OCI-LY7 (cell line): ENCODE measurements at regions not wholly inside any gene's neighbourhood (a gene's known extent, or its start where the extent isn't known, plus 50 kb on each side); places are given as distances from the start of the nearest gene placed in this dataset.
"Not testable (repeated sequence)": the region's sequence is repeated elsewhere in the genome, so short reads cannot be mapped to it uniquely, and the experiment has no call there.

Experiments used
- BruUV-seq: library from RNA; stranded (reverse); fragments of 400-500 nt; replicated peaks from 2 replicates; lab custom pipeline; 2021; lab: Mats Ljungman, UMichigan
- CTCF ChIA-PET: fragments of 300-600 bp; sonication (Branson Sonifier 250); formaldehyde crosslinking; loops from one replicate; lab custom pipeline; 2022; ENCODE audit warnings: antibody characterized with exemption; ENCODE audit not compliant: unreplicated experiment; lab: Charles Lee
- POLR2A ChIA-PET: fragments of 300-600 bp; sonication (Branson Sonifier 250); formaldehyde crosslinking; loops from one replicate; lab custom pipeline; 2022; ENCODE audit warnings: antibody characterized with exemption; lab: Charles Lee
- DNase-seq: peaks from one replicate; pipeline ENCODE4 v3.0.0-alpha.2; 2015; ENCODE audit warnings: low spot score
- H2AFZ ChIP-seq: fragments of 200-600 bp; sonication (generic), shearing (Covaris generic); 2 replicates; pipeline ENCODE4 v1.6.1; 2014; ENCODE audit warnings: mild to moderate bottlenecking, antibody characterized with exemption, low read length, moderate library complexity
- H3K27ac ChIP-seq: fragments of 200-600 bp; sonication (generic); 2 replicates; pipeline ENCODE4 v1.5.1; 2014; ENCODE audit warnings: mixed run types, low read depth, mild to moderate bottlenecking, moderate library complexity, low read length, inconsistent platforms; ENCODE audit not compliant: poor library complexity, severe bottlenecking
- H3K36me3 ChIP-seq: fragments of 200-600 bp; sonication (generic); 2 replicates; pipeline ENCODE4 v1.6.1; 2014; ENCODE audit warnings: mild to moderate bottlenecking, antibody characterized with exemption, low read length, moderate library complexity, mixed read lengths; ENCODE audit not compliant: insufficient read depth
- H3K4me1 ChIP-seq: fragments of 200-600 bp; sonication (generic); 2 replicates; pipeline ENCODE4 v1.5.1; 2014; ENCODE audit warnings: mild to moderate bottlenecking, low read length; ENCODE audit not compliant: insufficient read depth, poor library complexity, severe bottlenecking
- H3K4me2 ChIP-seq: fragments of 200-600 bp; sonication (generic); 2 replicates; pipeline ENCODE4 v1.6.1; 2014; ENCODE audit warnings: mild to moderate bottlenecking, low read length
- H3K4me3 ChIP-seq: fragments of 200-600 bp; sonication (generic); 2 replicates; pipeline ENCODE4 v1.5.1; 2014; ENCODE audit warnings: mild to moderate bottlenecking, low read depth, low read length; ENCODE audit not compliant: poor library complexity, severe bottlenecking
- H3K79me2 ChIP-seq: fragments of 200-600 bp; sonication (generic); 2 replicates; pipeline ENCODE4 v1.6.1; 2016; ENCODE audit warnings: low read depth, mild to moderate bottlenecking, low read length, moderate library complexity, mixed read lengths; ENCODE audit not compliant: insufficient read depth
- H3K9me2 ChIP-seq: fragments of 200-600 bp; sonication (generic); 2 replicates; pipeline ENCODE4 v1.6.1; 2016; ENCODE audit warnings: mild to moderate bottlenecking, low read length, mixed read lengths; ENCODE audit not compliant: insufficient read depth
- H3K9me3 ChIP-seq: fragments of 200-600 bp; sonication (generic); 2 replicates; pipeline ENCODE4 v1.6.1; 2014; ENCODE audit warnings: mild to moderate bottlenecking, mixed run types, low read length, mixed read lengths
- H4K20me1 ChIP-seq: fragments of 200-600 bp; sonication (generic); 2 replicates; pipeline ENCODE4 v1.6.1; 2014; ENCODE audit warnings: mild to moderate bottlenecking, antibody characterized with exemption, low read length, moderate library complexity, mixed read lengths; ENCODE audit not compliant: insufficient read depth
- CTCF ChIP-seq: fragments of 200-600 bp; sonication (generic); conservative IDR thresholded peaks from 2 replicates; pipeline ENCODE4 v1.5.1; 2014; ENCODE audit warnings: mild to moderate bottlenecking, antibody characterized with exemption, low read length, moderate library complexity, mixed read lengths
- EZH2phosphoT487 ChIP-seq: fragments of 200-600 bp; sonication (generic); IDR thresholded peaks from 2 replicates; pipeline ENCODE4 v1.6.1; 2018; ENCODE audit warnings: low read depth, borderline replicate concordance, mild to moderate bottlenecking, mixed run types, antibody characterized with exemption, low read length, moderate library complexity, mixed read lengths
- intact Hi-C: fragments of 100-400 bp; cut with micrococcal nuclease; formaldehyde crosslinking; loops from one replicate; pipeline ENCODE4 v1.10.0; 2022; ENCODE audit not compliant: unreplicated experiment

GRCh38 chr4:17436047-17436749 is 75.7 kb downstream of the QDPR start:
- BruUV-seq, DNase-seq, CTCF ChIA-PET, H3K4me1 ChIP-seq, intact Hi-C loops, H3K36me3 ChIP-seq, H3K9me3 ChIP-seq, H3K27ac ChIP-seq, H3K4me3 ChIP-seq, H3K79me2 ChIP-seq, H3K9me2 ChIP-seq, H4K20me1 ChIP-seq, H2AFZ ChIP-seq, H3K4me2 ChIP-seq: not testable (repeated sequence)
- POLR2A ChIA-PET: interaction anchor here (1.0 kb wide), 1 partner anchor 202 kb away, joined by 3 read pairs; no protein-coding TSS in a partner anchor

GRCh38 chr4:17433827-17434226 is 78.1 kb downstream of the QDPR start:
- H3K4me1 ChIP-seq: no peaks in the 10 kb centered on the region
- no peak overlapping the region for H2AFZ ChIP-seq
- H3K4me2 ChIP-seq: no peak overlapping the region
- TF ChIP-seq CTCF (no peak), EZH2phosphoT487 (no peak)
- POLR2A ChIA-PET: no interaction called here
- no TSS peak for BruUV-seq
- no peak overlapping the region for H3K4me3 ChIP-seq
- no peaks in the 10 kb centered on the region for H3K9me3 ChIP-seq
- intact Hi-C loops: no loop called here
- H3K9me2 ChIP-seq: no peaks in the 10 kb centered on the region
- no peak overlapping the region for H3K27ac ChIP-seq
- no peak for DNase-seq
- CTCF ChIA-PET: no interaction called here
- H3K79me2 ChIP-seq: no peaks in the 10 kb centered on the region
- H4K20me1 ChIP-seq: no peaks in the 10 kb centered on the region
- no peaks in the 10 kb centered on the region for H3K36me3 ChIP-seq

GRCh38 chr4:17427991-17428390 is 83.9 kb downstream of the QDPR start:
- no TSS peak for BruUV-seq
- Histone ChIP-seq H3K4me3 (no peak overlapping the region), H3K4me1 (no peaks in the 10 kb centered on the region), H2AFZ (no peak overlapping the region), H3K4me2 (no peak overlapping the region), H3K9me2 (no peaks in the 10 kb centered on the region), H4K20me1 (no peaks in the 10 kb centered on the region), H3K79me2 (no peaks in the 10 kb centered on the region), H3K9me3 (no peaks in the 10 kb centered on the region), H3K36me3 (no peaks in the 10 kb centered on the region), H3K27ac (no peak overlapping the region)
- intact Hi-C loops: no loop called here
- ChIA-PET CTCF (no interaction called here), POLR2A (interaction anchor here (0.6 to 0.9 kb wide), 2 partner anchors 36 to 58 kb away, joined by 3 to 6 read pairs; no protein-coding TSS in a partner anchor)
- TF ChIP-seq EZH2phosphoT487 (no peak), CTCF (no peak)
- DNase-seq: no peak
